ENCODE measurements at regions not wholly inside any gene's neighbourhood (a gene's known extent, or its start where the extent isn't known, plus 50 kb on each side); places are given as distances from the start of the nearest gene placed in this dataset.

DNA sequence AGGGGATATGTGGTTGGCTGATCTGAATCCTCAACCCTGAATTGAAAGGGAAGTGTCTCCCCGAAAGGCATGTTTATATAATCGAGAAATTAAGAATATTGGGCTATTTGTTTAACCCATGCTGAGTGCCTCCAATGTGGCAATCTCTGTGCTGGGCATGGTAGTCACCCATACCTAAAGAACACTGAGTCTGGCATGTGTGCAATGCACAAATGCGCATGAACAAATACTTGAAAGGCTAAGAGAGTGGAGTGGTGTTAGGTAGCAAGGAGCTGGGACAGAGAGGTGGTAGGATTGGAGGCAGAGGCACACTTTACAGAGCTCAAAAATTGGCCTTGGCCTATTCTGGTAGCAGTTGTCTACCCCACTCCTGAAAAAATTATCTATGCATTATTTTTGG lies 645.1 kb upstream of the FAM98A start (continued):
- TF ChIP-seq, protein P1, sequence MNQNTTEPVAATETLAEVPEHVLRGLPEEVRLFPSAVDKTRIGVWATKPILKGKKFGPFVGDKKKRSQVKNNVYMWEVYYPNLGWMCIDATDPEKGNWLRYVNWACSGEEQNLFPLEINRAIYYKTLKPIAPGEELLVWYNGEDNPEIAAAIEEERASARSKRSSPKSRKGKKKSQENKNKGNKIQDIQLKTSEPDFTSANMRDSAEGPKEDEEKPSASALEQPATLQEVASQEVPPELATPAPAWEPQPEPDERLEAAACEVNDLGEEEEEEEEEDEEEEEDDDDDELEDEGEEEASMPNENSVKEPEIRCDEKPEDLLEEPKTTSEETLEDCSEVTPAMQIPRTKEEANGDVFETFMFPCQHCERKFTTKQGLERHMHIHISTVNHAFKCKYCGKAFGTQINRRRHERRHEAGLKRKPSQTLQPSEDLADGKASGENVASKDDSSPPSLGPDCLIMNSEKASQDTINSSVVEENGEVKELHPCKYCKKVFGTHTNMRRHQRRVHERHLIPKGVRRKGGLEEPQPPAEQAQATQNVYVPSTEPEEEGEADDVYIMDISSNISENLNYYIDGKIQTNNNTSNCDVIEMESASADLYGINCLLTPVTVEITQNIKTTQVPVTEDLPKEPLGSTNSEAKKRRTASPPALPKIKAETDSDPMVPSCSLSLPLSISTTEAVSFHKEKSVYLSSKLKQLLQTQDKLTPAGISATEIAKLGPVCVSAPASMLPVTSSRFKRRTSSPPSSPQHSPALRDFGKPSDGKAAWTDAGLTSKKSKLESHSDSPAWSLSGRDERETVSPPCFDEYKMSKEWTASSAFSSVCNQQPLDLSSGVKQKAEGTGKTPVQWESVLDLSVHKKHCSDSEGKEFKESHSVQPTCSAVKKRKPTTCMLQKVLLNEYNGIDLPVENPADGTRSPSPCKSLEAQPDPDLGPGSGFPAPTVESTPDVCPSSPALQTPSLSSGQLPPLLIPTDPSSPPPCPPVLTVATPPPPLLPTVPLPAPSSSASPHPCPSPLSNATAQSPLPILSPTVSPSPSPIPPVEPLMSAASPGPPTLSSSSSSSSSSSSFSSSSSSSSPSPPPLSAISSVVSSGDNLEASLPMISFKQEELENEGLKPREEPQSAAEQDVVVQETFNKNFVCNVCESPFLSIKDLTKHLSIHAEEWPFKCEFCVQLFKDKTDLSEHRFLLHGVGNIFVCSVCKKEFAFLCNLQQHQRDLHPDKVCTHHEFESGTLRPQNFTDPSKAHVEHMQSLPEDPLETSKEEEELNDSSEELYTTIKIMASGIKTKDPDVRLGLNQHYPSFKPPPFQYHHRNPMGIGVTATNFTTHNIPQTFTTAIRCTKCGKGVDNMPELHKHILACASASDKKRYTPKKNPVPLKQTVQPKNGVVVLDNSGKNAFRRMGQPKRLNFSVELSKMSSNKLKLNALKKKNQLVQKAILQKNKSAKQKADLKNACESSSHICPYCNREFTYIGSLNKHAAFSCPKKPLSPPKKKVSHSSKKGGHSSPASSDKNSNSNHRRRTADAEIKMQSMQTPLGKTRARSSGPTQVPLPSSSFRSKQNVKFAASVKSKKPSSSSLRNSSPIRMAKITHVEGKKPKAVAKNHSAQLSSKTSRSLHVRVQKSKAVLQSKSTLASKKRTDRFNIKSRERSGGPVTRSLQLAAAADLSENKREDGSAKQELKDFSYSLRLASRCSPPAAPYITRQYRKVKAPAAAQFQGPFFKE (tag by site-specific recombination; IDR thresholded peaks at IDR 0.05; ENCODE audit: borderline replicate concordance): no peak
- TF ChIP-seq, protein P2, sequence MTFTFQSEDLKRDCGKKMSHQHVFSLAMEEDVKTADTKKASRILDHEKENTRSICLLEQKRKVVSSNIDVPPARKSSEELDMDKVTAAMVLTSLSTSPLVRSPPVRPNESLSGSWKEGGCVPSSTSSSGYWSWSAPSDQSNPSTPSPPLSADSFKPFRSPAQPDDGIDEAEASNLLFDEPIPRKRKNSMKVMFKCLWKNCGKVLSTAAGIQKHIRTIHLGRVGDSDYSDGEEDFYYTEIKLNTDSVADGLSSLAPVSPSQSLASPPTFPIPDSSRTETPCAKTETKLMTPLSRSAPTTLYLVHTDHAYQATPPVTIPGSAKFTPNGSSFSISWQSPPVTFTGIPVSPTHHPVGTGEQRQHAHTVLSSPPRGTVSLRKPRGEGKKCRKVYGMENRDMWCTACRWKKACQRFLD (tag by site-specific recombination; IDR thresholded peaks at IDR 0.05): no peak
- TF ChIP-seq ZNF626 (tag by site-specific recombination; IDR thresholded peaks at IDR 0.05) (no peak), ZNF155 (tag by site-specific recombination; IDR thresholded peaks at IDR 0.05) (no peak), ZNF747 (tag by site-specific recombination; IDR thresholded peaks at IDR 0.05) (no peak), ZNF785 (tag by site-specific recombination; IDR thresholded peaks at IDR 0.05) (no peak), TRIM28 (IDR thresholded peaks at IDR 0.05; ENCODE audit: borderline replicate concordance, low read length) (no peak), ZNF146 (tag by site-specific recombination; IDR thresholded peaks at IDR 0.05) (no peak), KLF10 (tag by site-specific recombination; IDR thresholded peaks at IDR 0.05) (no peak), ZNF292 (tag by site-specific recombination; IDR thresholded peaks at IDR 0.05; ENCODE audit: borderline replicate concordance, low read depth) (no peak), ZNF585B (tag by site-specific recombination; IDR thresholded peaks at IDR 0.05) (no peak), ZXDB (tag by site-specific recombination; IDR thresholded peaks at IDR 0.05) (no peak), ZNF76 (tag by site-specific recombination; IDR thresholded peaks at IDR 0.05; ENCODE audit: borderline replicate concordance, low read depth) (no peak), ZNF302 (tag by site-specific recombination; IDR thresholded peaks at IDR 0.05; ENCODE audit: low read depth) (no peak)
- TF ChIP-seq, protein P3, sequence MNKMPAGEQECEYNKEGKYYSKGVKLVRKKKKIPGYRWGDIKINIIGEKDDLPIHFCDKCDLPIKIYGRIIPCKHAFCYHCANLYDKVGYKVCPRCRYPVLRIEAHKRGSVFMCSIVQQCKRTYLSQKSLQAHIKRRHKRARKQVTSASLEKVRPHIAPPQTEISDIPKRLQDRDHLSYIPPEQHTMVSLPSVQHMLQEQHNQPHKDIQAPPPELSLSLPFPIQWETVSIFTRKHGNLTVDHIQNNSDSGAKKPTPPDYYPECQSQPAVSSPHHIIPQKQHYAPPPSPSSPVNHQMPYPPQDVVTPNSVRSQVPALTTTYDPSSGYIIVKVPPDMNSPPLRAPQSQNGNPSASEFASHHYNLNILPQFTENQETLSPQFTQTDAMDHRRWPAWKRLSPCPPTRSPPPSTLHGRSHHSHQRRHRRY (tag by site-specific recombination; IDR thresholded peaks at IDR 0.05): no peak

DNA sequence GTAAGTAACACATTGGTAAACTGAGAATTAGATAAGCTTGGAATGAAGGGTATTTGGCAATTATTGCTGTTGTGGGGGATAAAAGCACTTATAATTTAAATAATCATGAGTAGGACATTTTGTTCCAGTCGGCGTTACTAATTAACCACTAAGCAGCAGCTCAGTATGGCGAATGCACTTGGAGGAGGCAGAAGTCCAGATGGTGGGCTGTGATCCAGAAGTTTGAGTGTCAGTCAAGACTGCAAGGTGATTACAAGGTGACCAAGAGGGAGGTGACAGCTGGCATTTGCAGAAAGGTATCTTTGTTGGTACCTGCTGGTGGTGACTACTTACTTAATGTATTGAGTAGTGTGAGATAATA lies 643.6 kb upstream of the FAM98A start:
- Histone ChIP-seq H3K27ac (ENCODE audit: extremely low read depth, low read depth, low read length) (no peak overlapping the region), H3K36me3 (ENCODE audit: control insufficient read depth in 2 of 2, insufficient read depth in 1 of 2, low read length in 2 of 2) (no peaks in the 10 kb centered on the region), H3K4me1 (ENCODE audit: control insufficient read depth, insufficient read depth, low read length) (no peaks in the 10 kb centered on the region), H3K4me3 (ENCODE audit: low read depth, low read length) (no peak overlapping the region), H3K9me3 (ENCODE audit: control insufficient read depth, insufficient read depth, low read depth, low read length) (no peaks in the 10 kb centered on the region)
- CTCF ChIA-PET: no interaction called here
- POLR2A ChIA-PET: no interaction called here
- TF ChIP-seq EGR2 (tag by site-specific recombination; IDR thresholded peaks at IDR 0.05; ENCODE audit: low read depth) (no peak), PRDM1 (tag by site-specific recombination; IDR thresholded peaks at IDR 0.05) (no peak), SCRT2 (tag by site-specific recombination; IDR thresholded peaks at IDR 0.05) (no peak), FEZF1 (tag by site-specific recombination; IDR thresholded peaks at IDR 0.05) (no peak), YY2 (tag by site-specific recombination; IDR thresholded peaks at IDR 0.05) (no peak), ZNF677 (tag by site-specific recombination; IDR thresholded peaks at IDR 0.05) (no peak), ZNF560 (tag by site-specific recombination; IDR thresholded peaks at IDR 0.05; ENCODE audit: borderline replicate concordance) (no peak), ZNF629 (tag by site-specific recombination; IDR thresholded peaks at IDR 0.05) (no peak), ZNF155 (tag by site-specific recombination; IDR thresholded peaks at IDR 0.05) (no peak), ZNF768 (tag by site-specific recombination; IDR thresholded peaks at IDR 0.05) (no peak), ZEB2 (tag by site-specific recombination; IDR thresholded peaks at IDR 0.05) (no peak)
- TF ChIP-seq, protein P4, sequence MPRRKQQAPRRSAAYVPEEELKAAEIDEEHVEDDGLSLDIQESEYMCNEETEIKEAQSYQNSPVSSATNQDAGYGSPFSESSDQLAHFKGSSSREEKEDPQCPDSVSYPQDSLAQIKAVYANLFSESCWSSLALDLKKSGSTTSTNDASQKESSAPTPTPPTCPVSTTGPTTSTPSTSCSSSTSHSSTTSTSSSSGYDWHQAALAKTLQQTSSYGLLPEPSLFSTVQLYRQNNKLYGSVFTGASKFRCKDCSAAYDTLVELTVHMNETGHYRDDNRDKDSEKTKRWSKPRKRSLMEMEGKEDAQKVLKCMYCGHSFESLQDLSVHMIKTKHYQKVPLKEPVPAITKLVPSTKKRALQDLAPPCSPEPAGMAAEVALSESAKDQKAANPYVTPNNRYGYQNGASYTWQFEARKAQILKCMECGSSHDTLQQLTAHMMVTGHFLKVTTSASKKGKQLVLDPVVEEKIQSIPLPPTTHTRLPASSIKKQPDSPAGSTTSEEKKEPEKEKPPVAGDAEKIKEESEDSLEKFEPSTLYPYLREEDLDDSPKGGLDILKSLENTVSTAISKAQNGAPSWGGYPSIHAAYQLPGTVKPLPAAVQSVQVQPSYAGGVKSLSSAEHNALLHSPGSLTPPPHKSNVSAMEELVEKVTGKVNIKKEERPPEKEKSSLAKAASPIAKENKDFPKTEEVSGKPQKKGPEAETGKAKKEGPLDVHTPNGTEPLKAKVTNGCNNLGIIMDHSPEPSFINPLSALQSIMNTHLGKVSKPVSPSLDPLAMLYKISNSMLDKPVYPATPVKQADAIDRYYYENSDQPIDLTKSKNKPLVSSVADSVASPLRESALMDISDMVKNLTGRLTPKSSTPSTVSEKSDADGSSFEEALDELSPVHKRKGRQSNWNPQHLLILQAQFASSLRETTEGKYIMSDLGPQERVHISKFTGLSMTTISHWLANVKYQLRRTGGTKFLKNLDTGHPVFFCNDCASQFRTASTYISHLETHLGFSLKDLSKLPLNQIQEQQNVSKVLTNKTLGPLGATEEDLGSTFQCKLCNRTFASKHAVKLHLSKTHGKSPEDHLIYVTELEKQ (tag by site-specific recombination; IDR thresholded peaks at IDR 0.05; ENCODE audit: borderline replicate concordance): no peak

Data from HEK293 (cell line).